Keratinocyte (primary cell): ENCODE measurements at regions not wholly inside any gene's neighbourhood (a gene's known extent, or its start where the extent isn't known, plus 50 kb on each side); places are given as distances from the start of the nearest gene placed in this dataset.

ENCODE experiments used
- EZH2 ChIP-seq: IDR thresholded peaks from one replicate; pipeline ENCODE4 v1.6.1; 2012; ENCODE audit warnings: inconsistent platforms, mild to moderate bottlenecking, low read length, moderate library complexity
- TF ChIP-seq, protein P1 (sequence below), 3 experiments: IDR thresholded peaks in 1 of 3; conservative IDR thresholded peaks in 1 of 3; optimal IDR thresholded peaks in 1 of 3; 2 replicates in 2 of 3; 3 replicates in 1 of 3; pipeline versions ENCODE3 to v1.5.1; 2011; ENCODE audit warnings: low read length in 3 of 3, mild to moderate bottlenecking in 3 of 3, moderate library complexity in 2 of 3, control low read depth in 1 of 3, inconsistent platforms in 1 of 3; ENCODE audit not compliant: insufficient read depth in 2 of 3; ENCODE audit errors: extremely low read depth in 1 of 3

DNA sequence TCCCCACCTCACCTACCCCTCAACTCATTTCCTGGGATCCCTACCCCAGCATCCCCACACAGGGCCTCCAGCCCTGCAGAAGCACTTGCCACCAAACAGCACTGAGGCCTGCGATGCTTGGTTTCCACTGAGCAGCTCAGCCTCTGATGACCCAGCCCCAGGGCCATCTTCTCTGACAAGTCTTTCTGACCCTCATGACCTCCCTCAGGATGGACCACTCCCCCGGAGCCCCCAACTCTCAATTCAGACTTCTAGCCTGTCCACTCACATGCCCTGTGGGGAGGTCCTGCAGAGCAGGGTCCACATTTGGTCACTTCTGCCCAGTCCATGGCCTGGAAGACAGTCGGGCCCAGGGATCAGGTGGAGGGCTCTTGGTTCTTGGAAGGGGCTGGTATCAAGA is 63.4 kb upstream of the SPATA12 start:
- TF ChIP-seq, protein P1, sequence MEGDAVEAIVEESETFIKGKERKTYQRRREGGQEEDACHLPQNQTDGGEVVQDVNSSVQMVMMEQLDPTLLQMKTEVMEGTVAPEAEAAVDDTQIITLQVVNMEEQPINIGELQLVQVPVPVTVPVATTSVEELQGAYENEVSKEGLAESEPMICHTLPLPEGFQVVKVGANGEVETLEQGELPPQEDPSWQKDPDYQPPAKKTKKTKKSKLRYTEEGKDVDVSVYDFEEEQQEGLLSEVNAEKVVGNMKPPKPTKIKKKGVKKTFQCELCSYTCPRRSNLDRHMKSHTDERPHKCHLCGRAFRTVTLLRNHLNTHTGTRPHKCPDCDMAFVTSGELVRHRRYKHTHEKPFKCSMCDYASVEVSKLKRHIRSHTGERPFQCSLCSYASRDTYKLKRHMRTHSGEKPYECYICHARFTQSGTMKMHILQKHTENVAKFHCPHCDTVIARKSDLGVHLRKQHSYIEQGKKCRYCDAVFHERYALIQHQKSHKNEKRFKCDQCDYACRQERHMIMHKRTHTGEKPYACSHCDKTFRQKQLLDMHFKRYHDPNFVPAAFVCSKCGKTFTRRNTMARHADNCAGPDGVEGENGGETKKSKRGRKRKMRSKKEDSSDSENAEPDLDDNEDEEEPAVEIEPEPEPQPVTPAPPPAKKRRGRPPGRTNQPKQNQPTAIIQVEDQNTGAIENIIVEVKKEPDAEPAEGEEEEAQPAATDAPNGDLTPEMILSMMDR (optimal IDR thresholded peaks at IDR 0.05 in 1 of 3, IDR thresholded peaks at IDR 0.05 in 1 of 3, conservative IDR thresholded peaks at IDR 0.05 in 1 of 3; ENCODE audit: extremely low read depth in 1 of 3, insufficient read depth in 2 of 3, low read length in 3 of 3), result no peak
- TF ChIP-seq EZH2, result no peak
